MV-4-11 (cell line): ENCODE measurements at regions not wholly inside any gene's neighbourhood (a gene's known extent, or its start where the extent isn't known, plus 50 kb on each side); places are given as distances from the start of the nearest gene placed in this dataset.

Experiments used
- DNase-seq: peaks from one replicate; lab custom pipeline; 2025; lab: John Stamatoyannopoulos, UW

DNA sequence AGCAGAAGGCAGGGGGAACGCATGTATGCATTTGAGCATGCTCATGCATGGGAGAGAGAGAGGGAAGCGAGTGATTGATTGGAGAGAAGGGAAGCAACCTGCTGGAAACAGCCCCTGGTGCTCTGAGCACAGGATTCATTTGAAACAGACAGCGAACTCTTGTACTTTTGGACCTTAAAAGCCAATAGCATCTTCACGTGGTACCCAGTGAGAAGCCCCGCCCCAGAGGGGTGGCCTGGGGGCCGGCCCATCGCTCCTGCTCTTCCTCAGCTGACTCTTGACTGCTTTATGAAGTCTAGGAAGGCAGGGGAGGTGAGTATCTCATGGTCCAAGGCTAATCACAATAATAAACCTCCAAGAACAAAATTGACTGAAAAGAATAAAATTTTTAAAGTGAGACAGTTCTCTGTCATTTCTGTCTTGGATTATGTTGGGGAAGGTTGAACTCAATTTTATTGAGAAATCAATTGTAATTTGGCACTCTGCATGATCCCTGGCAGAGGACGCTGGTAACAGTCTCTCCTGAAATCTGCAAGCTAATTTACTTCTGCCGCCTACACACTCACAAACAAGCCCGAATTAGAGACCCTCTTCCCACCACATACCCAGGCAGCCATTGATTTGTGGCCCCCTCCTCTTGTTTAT lies 168.2 kb upstream of the PPARGC1A start:
- DNase-seq = no peak

DNA sequence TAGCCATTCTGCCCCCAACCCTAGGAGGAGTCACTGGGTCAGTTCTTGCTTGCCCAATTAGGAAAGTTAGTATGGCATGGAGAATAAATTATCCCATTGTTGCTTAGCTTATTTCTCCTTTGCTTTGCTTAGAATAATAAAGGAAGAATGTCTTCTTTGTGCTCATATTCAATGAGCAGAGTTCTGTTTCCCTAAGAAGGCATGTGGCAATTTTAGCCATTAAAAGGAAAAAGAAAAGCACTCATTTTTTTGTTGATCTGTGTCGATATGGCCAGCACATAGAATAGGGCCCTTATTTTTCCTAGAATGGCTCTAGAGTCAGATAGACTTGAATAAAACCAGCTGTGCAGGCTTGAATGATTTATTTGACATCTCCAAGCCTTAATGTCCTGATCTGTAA lies 166.4 kb upstream of the PPARGC1A start:
- no peak for DNase-seq

DNA sequence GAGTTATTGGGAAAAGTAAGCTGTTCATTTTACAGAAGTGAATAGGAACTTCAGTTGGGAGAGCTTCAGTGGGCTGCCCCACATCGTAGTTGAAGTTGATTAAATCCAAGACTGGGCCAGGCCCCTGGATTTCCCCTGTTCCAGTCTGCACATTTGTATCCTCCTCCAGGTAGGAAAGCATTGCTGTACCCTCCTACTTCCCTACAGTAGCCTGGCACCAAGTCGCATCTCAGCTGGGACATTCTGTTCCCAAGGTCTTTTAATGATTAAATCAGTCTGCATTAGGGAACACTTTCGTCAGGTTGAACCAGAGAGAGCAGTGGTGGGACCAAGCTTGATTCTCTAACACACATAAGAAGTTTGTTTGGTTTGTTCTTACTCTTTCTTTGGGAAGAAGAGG lies 165.8 kb upstream of the PPARGC1A start:
- DNase-seq = no peak

DNA sequence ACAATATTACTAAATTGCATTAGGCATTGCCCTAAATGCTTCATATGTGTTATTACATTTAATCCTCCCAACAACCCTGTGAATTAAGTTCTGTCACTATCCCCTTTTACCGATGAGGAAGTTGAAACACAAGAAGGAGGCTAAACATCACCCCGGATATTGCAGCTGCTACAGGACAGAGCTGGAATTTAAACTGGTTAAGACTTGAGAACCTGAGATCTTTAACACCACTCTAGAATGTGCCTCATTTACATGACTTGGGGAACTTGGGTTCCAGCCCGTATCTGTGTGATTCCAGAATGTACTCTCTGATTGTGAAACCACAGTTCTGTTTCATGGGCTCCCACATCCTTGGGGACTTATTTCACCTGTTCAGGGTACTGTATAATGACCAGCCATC lies 165.1 kb upstream of the PPARGC1A start:
- peak; percentile 75 for DNase-seq

DNA sequence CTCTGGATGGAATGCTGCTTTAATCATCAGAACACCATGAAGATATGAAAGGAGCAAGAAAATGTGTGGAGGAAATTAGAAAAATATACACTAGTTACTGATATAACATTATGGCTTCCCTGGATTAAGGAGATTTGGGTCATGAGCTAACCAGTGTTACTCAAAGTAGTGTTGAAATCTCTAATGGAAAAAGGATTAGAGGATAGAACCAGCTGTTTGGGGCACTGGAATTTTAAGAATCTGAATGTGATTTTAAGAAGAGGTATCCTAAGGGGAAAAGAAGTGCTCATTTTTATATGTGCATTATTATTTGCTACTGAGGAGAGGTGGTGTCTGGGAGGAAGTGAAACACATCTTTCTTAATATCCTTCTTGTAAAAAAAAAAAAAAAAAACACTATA lies 164.1 kb upstream of the PPARGC1A start:
- DNase-seq = peak; percentile 74

DNA sequence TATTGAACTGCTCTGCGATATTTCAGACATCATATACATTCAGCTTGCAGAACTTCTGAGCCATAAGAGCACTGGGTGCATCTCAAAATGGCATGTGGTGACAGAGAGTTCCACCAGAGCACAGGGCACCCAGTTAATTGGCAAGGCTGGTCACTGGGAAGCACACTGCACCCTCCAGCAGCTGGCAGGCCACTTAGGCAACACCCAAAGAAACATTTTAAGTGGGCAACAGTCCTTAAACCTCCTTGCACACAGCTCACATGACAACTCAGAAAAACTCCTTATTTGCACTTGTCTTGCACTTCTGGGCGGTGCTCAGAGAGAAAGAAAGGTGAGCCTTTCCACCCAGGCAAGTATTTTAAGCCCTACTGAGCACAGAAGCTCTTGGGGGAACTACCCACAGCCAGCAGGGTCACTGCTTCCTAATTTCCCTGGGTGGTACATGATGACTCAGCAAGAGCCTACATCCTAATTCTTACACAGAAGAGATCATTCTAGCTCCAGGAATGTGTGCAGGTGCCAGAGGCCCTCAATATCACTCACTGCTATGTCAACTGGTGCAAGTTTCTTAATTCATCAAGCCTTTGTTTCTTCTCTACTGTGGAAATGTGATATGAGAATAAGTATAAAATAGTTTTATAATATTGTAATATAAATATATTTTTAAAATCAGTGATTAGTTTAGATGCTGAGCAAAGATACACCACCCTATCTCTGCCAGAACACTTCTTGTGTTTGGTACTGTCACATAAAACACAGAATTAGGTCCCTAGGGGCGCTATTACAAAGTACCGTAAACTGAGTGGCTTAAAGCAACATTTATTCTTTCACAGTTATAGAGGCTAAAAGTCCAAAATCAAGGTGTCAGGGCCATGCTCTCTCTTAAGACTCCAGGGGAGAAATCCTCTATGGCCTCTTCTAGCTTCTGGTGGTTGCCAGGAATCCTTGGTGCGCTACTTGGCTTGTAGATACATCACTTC lies 155.1 kb upstream of the PPARGC1A start:
- peak; percentile 8 for DNase-seq

DNA sequence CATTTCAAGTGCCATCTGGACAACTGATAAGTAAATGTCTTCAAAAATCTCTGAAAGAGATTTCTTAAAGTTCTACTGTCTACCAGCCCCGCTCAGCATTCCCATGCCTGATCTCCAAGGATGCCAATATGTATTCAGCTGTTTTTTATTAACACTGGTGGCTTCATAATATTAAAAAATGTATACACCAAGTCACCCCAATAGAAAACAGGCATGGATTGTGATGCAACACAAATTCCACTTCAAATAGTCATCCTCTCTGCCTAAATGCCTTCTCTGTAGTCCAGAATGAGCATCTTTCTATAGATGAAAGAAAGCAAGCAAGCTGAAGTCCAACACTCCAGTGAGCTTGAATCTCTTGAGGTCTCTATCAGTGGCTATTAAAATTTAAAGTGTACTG lies 152.2 kb upstream of the PPARGC1A start:
- no peak for DNase-seq

DNA sequence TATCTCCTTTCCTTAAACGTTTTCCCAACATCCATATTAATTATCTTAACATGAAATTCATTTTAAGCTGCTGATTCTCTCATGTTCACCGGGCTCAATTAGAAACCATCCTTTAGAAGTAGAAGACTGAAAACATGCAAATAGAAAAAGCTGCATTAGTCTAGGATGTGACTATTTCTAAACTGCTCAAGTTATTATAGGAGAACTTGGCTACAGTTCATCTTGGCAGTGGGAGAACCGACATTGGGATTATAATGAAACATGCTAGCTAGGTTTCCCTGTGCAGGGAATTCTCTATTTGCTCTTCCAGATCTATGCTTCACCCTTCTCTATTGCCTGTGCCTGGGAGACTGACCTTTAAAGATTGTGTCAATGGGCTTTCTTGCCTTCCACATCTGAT lies 151.0 kb upstream of the PPARGC1A start:
- DNase-seq = no peak

DNA sequence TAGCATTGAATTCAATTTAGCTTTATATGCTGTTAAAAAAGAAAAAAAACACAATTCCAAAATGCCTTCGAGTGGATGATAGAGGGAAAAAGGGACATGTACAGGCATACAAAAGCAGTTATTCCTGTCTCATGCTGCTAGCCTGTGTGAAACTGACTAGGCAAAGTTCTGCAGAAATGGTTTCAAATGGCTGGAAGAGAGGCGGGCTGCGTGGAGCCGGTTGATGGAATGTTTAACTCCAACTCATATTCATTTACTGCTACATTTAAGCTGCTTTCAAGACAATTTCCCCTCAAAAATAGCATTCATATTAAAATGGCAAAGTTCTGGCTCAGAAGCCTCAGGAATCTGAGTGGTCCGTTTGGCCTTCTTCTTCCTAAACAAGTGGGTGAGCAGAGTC lies 143.8 kb upstream of the PPARGC1A start:
- no peak for DNase-seq

DNA sequence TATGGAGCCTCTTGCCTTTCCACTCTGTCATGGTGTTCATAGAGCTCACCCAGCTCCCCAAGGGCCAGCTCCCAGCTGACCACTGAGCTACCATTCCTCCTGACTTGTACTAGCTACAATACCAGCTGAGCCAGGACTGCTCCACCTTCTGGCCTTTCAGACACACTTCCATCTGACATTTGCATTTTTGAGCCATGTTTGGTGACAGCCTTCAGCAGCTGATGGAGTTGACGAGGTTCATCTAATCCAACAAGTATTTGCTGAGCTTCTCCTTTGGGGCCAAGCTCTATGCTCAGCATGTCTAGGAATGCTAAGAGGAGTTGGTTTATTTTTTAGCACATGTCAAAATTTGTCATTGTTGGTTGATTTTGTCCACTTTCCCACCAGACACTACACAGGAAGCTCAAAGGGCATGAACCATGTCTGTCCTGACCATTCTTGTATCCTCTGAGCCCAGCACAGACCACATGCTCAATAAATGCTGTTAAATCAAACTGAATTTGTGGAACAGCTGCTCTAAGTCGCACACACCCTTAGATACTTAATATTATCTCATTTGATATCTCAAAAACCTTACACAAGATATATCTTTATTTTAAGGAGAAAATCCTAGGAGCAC lies 142.6 kb upstream of the PPARGC1A start:
- peak; percentile 4 for DNase-seq

DNA sequence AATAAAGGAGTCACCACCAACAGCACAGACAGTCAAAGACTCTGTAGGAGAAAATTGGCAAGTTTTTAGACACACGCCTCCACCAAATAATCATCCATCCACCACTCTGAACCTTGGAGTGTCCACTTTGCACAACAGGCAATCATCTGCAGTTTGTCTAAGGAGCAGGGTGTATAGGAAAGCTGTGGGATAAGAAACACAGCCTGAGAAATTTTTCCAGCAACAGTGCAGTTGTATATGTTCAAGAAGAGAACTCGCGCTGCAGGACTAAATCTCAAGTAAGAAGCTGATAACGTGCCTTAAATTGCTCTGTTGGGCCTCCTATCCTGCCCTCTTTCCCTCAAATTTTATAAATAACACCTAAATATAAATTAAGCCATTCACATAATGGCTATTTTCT lies 136.7 kb upstream of the PPARGC1A start:
- DNase-seq = no peak

DNA sequence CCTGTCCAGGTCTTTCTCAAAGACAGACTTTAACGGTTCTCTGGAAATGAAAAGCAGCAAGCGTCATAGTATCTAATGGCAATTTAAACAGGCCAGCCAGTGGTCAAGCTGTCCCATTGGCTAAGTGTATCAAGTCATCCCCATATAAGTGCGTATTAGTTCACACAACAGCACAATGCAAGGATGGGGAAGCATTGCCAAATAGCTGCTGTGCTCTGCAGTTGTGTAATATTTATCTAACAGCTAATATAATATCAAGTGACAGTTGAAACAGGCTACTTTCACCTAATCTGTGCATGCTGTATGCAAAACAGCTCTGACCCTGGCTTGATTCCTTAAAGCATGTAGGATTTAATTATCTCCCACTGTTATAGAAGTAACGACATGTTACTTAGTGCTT lies 134.8 kb upstream of the PPARGC1A start:
- DNase-seq = peak; percentile 17

DNA sequence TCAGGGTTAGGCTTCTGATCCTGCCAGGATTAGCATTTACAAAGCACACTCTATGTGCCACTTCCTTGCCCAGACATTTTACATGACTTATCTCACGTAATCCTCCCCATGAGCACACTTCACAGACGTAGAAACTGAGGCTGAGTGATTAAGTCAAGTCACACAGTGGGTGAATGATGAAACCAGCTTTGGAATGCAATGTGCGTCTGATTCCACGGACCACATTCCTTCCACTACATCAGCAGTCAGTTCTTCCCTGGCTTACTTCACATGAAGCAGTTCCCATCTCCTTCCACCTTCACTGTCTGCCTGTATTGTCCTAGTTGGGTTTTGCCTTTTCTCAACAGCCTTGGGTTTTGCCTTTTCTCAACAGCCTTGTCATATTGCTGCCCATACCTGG lies 134.3 kb upstream of the PPARGC1A start:
- DNase-seq = no peak

DNA sequence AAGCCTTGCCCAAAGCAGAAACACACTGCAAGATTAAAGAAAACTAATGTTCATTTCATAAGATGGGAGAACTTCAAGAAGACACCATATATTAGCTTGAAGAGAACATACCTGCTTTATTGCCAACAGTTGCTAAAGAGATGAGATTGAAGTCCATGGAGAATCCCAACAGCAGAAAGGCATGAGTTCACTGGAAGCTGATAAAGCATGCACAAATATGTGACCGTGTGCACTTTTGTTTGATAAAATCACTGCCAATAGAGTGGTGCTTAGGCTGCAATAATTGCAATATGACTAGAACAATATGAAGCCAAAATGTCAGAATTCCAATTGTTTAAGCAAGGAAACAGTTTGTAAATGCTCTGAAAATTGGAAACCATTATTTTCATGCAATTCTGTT lies 125.9 kb upstream of the PPARGC1A start:
- no peak for DNase-seq

DNA sequence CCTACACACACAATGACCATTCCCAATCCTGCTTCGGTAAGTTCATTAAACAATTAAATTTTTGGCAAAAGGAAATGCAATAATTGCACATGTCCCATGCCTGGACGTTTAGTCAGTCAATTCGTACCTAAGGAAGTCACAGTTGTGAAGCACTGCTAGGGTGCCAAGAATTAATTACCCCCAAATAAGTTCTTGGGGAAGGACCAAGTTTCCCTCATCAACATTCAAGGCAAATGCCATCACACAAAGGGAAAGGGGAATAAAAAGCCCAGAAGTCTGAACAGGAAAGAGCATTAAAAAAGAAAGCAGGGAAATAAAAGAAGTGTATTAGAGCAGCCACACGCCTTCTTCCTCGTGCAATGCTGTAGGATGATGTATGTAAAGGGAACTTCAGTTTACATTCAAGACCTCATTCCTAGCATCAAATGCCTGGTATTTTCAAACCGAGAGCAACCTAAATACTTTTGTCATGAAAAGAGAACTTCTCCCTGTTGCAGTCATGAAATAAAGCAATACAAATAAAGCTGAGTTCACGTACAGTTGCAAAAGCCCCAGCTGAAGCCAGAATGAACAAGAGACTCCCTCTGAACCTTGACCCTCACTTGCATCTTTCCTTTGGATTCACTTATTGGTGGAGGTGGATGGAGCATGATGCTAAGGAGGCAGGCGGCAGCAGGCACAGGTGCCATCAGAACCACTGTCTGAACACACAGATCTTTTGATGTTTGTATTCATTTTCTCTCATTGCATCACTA lies 124.0 kb upstream of the PPARGC1A start:
- no peak for DNase-seq

DNA sequence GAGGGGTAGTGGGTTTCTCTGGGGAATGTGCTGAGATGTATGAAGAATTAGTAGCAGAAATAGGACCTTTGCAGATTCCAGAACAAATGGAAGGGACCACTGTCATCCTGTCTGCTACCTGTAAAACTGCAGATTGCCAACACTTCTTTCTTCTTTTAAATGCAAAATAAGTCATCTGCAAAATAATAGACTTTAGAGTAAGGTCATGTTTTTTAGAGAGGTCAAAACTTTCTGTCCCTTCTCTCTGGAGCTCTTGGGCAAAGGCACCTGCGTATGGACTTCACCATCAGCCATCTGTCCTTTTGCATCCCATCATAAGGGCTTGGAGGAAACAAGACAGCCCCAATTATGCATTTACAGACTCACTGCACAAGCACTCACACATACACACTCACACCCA lies 121.1 kb upstream of the PPARGC1A start:
- DNase-seq = no peak

DNA sequence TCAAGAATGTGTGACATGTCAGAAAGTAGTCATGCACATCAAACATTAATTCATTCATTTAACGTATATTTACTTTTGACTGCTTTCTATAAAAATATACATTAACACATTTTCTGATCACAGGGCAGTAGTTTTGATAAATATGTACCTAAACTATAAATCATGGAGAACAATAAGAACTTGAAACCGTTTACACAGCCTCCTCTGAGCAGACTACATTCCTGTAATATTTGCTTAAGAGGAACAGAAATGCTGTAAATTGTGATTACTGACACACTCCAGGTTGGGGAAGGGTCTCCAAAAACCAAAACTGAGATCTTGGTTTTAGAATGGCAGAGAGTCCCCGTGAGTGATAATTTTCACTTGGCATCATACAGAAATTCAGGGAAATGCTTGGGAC lies 120.7 kb upstream of the PPARGC1A start:
- DNase-seq = no peak

DNA sequence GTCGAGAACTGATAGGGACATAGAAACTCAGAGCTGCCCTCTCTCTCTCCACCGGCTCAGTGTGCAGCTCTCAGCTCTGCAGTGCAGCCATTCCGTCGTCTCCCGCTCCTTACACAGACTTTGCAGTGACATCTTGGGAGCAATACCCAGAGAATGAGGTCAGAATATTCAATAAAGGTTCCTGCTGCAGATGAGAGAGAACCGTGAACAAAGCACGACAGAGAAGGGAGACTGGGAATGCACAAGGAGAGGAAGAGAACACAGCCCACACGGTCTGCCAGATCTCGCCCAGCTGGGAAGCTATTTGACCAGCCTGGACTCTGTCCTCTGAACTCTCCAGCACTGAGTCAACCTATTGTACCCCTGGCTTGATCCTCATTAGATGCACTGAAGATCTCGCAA lies 118.0 kb upstream of the PPARGC1A start:
- no peak for DNase-seq

DNA sequence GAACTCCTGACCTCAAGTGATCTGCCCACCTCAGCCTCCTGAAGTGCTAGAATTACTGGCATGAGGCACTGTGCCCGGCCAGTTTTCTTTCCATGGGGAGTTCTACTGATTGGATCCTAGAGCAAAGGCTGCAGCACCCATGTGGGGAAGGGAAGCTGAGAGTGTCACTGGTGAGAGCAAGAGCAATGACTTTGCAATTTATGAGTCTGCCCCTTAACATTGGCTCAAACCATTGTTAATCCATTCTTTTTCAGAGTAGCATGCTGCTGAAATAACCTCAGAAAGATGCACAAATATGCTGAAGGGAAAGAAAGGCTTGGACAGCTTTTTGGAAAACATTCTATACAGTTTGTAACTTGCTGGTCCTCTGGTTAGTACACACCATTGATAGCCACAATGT lies 116.4 kb upstream of the PPARGC1A start:
- no peak for DNase-seq

DNA sequence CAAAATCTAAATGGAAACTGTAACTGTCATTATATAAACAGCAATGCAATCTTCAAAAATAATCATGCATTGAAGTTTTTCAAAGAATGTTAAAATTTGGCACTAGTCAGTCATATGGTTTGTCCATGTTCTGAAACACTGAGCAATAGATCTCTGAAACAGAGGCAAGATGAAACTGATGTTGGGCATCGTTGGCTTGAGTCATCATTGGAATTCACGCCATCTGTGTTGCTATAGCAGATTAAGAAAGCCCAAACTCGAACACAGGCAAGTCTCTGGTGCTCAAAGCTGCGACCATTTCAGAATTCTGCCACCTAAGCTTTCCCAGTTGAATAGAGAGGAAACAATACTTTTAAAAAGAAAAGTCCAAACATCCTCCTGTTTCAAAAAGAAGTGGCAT lies 114.1 kb upstream of the PPARGC1A start:
- no peak for DNase-seq

DNA sequence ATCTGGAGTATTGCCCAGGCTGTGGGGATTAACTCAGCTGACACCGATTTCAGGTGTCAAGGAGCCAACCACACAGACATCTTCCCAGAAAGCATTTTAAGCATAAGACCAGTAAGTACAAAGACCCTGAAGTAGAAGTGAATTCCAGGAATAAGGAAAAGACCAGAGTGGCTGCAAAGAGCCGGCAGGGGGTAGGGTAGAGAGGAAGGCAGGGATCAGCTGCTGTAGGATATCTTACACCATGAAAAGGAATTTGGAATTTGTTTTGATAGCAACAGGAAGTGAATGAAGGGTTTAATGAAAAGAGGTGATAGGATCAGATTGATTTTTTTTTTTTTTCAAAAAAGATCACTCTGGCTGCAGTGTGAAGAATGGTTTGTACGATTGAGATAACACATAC lies 113.6 kb upstream of the PPARGC1A start:
- no peak for DNase-seq

DNA sequence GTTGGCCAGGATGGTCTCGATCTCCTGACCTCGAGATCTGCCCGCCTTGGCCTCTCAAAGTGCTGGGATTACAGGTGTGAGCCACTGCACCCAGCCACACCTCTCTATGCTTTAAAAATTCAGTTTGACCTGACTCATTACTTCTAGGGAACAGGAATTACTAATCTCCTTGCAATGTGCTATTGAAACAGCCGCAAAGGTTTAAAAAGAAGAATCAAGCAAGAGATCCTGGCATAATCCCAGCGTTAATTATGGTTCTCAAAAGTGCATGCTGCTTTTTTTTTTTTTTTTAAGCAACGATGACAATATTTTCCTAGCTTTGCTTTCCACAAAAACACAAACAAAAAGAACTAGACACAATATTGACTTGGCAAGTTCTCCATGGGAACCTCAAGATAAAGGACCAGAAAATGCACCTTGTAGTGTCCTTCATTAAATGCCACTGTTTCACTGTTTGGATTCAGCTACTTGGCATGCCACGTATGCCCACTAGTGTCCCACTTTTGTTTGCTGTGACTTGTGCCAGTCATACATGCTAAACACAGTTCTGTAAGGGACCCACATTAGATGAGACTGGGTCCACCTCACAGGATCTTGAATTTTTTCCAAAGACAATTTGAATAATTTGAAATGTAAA lies 112.6 kb upstream of the PPARGC1A start:
- DNase-seq = no peak
